ENCODE measurements at regions not wholly inside any gene's neighbourhood (a gene's known extent, or its start where the extent isn't known, plus 50 kb on each side); places are given as distances from the start of the nearest gene placed in this dataset.

GRCh38 chr1:233735847-233736246 lies 121.9 kb downstream of the KCNK1 start:
- TF ChIP-seq MYNN (tag by site-specific recombination; IDR thresholded peaks at IDR 0.05; ENCODE audit: borderline replicate concordance) (no peak), YY1 (tag by site-specific recombination; IDR thresholded peaks at IDR 0.05) (no peak), PATZ1 (tag by site-specific recombination; IDR thresholded peaks at IDR 0.05) (no peak), ZNF544 (tag by site-specific recombination; IDR thresholded peaks at IDR 0.05) (no peak), ZNF280D (tag by site-specific recombination; IDR thresholded peaks at IDR 0.05) (no peak), ZNF677 (tag by site-specific recombination; IDR thresholded peaks at IDR 0.05) (no peak), FEZF1 (tag by site-specific recombination; IDR thresholded peaks at IDR 0.05) (no peak), ZBTB1 (tag by site-specific recombination; IDR thresholded peaks at IDR 0.05) (no peak), CTCF (tag by site-specific recombination; IDR thresholded peaks at IDR 0.05) (no peak), ZNF24 (tag by site-specific recombination; IDR thresholded peaks at IDR 0.05) (no peak), SETDB1 (IDR thresholded peaks at IDR 0.05; ENCODE audit: insufficient read length, low read length) (no peak), KLF9 (tag by site-specific recombination; IDR thresholded peaks at IDR 0.05; ENCODE audit: low read depth) (no peak), ZBTB8A (tag by site-specific recombination; IDR thresholded peaks at IDR 0.05) (no peak), ZNF274 (IDR thresholded peaks at IDR 0.05; ENCODE audit: low read length) (no peak), ZNF274 (tag by site-specific recombination; IDR thresholded peaks at IDR 0.05; ENCODE audit: borderline replicate concordance) (no peak)

Data from HEK293 (cell line).